HepG2 (cell line): ENCODE measurements at regions not wholly inside any gene's neighbourhood (a gene's known extent, or its start where the extent isn't known, plus 50 kb on each side); places are given as distances from the start of the nearest gene placed in this dataset.

Source experiments
- ARID2 ChIP-seq: sonication (generic); formaldehyde crosslinking; IDR thresholded peaks from 2 replicates; pipeline ENCODE4 v1.8.1; 2022; ENCODE audit warnings: mild to moderate bottlenecking, missing genetic modification reagents, borderline replicate concordance
- FOXA1 ChIP-seq, 2 experiments: fragments of 450-650 bp in 1 of 2; sonication (generic) in 1 of 2; formaldehyde crosslinking in 1 of 2; IDR thresholded peaks; 2 replicates each; pipeline versions ENCODE4 v1.4.0 to v1.6.1; 2016 to 2020; ENCODE audit warnings: missing genetic modification reagents in 1 of 2
- GPBP1L1 ChIP-seq: sonication (generic); formaldehyde crosslinking; IDR thresholded peaks from 2 replicates; pipeline ENCODE4 v1.5.0; 2020; ENCODE audit warnings: mild to moderate bottlenecking, missing genetic modification reagents
- U2AF2 ChIP-seq: fragments of 200-400 bp; formaldehyde crosslinking; IDR thresholded peaks from 2 replicates; pipeline ENCODE4 v1.6.1; 2017; ENCODE audit warnings: low read depth, mild to moderate bottlenecking, low read length
- UBTF ChIP-seq: sonication (generic); formaldehyde crosslinking; IDR thresholded peaks from 2 replicates; pipeline ENCODE4 v1.4.0; 2020; ENCODE audit warnings: mild to moderate bottlenecking, missing genetic modification reagents

DNA sequence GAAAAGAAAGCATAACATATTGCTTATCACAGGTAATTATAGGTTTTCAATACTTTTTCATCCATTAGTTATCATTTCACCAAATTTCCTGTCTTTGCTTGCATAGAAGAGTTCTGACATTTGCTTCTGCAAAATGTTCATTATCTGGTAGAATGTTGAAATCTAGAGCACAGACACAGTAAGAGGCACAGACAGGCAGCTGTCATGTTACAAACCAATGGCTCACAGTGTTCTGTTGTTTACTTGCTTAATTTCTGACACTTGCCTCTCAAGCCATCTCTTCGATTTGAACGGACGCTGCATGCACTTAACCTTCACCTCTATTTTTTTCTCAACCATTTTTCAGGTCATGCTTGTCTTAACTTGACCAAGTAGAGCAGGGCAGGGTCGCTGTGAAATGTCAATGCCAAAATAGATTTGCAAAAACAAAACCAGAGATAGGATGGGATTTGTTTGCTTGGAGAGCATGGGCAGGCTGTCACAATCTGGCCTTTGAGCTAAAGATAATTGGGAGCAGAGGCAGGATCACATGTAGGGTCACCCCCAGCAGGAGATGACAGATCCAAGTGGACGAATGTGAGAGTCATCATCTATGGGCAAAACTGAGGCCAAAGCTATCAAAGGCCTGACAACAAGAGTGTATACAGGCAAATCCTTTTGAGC is 292.3 kb downstream of the SMARCA1 start:
- TF ChIP-seq UBTF (CRISPR knock-in tag) (0 out of 2 replicates have a peak, but pooled peaks have one; percentile 28), U2AF2 (no peak), ARID2 (CRISPR knock-in tag) (no peak), GPBP1L1 (CRISPR knock-in tag) (no peak), FOXA1 (IDR thresholded peaks at IDR 0.05) (no peak), FOXA1 (CRISPR knock-in tag; IDR thresholded peaks at IDR 0.05) (0 out of 2 replicates have a peak, but pooled peaks have one; percentile 1)
